ENCODE measurements at regions not wholly inside any gene's neighbourhood (a gene's known extent, or its start where the extent isn't known, plus 50 kb on each side); places are given as distances from the start of the nearest gene placed in this dataset.

DNA sequence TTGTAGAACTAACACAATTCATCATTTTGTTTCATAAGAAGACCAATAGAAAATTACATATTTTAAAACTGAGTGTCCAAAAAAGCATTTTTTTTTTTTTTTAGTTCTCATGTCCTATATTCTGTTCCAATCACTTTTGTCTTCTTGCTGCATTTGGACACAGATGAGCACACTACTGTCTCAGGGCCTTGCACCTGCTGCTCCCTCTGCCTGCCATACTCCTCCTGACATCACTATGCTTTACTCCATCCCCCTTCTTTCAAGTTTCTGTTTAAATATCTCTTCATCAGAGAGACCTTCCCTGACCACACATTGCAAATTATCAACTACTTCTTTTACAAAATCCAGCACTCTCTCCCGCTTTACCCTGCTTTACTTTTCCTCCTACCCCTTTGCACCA, 230.7 kb upstream of the GK2 start:
- H3K36me3 ChIP-seq (ENCODE audit: control insufficient read depth in 4 of 4, insufficient read depth in 4 of 4, low read length in 4 of 4), result no peaks in the 10 kb centered on the region
- no peaks in the 10 kb centered on the region for H3K27me3 ChIP-seq (ENCODE audit: control insufficient read depth in 3 of 3, insufficient read depth in 3 of 3, low read length in 2 of 3)
- no peak for ATAC-seq (ENCODE audit: insufficient read depth, low FRiP score)
- WGBS, 2 donors, result 88 to 95% methylated on average over 1 of the region's 1 CpG
- no peak for DNase-seq
- no peak overlapping the region for H3K4me3 ChIP-seq
- no peak for TF ChIP-seq CTCF (IDR thresholded peaks at IDR 0.05; ENCODE audit: control extremely low read depth, extremely low read depth)
- no peaks in the 10 kb centered on the region for H3K4me1 ChIP-seq (ENCODE audit: control insufficient read depth in 5 of 5, insufficient read depth in 5 of 5, low read length in 5 of 5)
- peaks cover 0 to 4% (median 0%) of the 10 kb centered on the region in 4 donors for H3K9me3 ChIP-seq (ENCODE audit: control insufficient read depth in 4 of 4, insufficient read depth in 3 of 4, low read length in 3 of 4)
- no peak overlapping the region for H3K9ac ChIP-seq (ENCODE audit: insufficient read depth in 1 of 2, low read length in 2 of 2)
- no peak overlapping the region for H3K27ac ChIP-seq (ENCODE audit: low read depth in 1 of 2, low read length in 1 of 2)

DNA sequence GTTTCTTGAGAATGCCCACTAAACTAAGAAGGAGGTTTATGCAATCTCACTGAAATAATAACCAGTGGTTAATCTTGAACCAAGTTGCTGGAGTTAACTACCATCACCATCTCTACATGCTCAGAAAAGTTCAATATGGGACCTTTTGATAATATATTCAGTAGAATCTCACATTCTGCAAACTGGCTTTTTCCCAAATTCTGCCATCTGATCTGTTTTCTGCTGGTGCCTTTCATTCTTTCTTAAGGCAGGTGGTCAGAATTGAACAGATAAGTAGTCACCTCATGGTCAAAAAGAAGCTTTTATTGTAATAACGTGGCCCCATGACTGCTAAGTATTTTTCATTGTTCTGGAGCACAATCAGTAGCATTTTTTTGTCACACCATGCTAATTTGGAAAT, 229.0 kb upstream of the GK2 start:
- Histone ChIP-seq H3K27ac (ENCODE audit: low read depth in 1 of 2, low read length in 1 of 2) (no peak overlapping the region), H3K4me3 (no peak overlapping the region), H3K9me3 (ENCODE audit: control insufficient read depth in 4 of 4, insufficient read depth in 3 of 4, low read length in 3 of 4) (no peaks in the 10 kb centered on the region), H3K27me3 (ENCODE audit: control insufficient read depth in 3 of 3, insufficient read depth in 3 of 3, low read length in 2 of 3) (no peaks in the 10 kb centered on the region), H3K4me1 (ENCODE audit: control insufficient read depth in 5 of 5, insufficient read depth in 5 of 5, low read length in 5 of 5) (no peaks in the 10 kb centered on the region), H3K36me3 (ENCODE audit: control insufficient read depth in 4 of 4, insufficient read depth in 4 of 4, low read length in 4 of 4) (no peaks in the 10 kb centered on the region), H3K9ac (ENCODE audit: insufficient read depth in 1 of 2, low read length in 2 of 2) (no peak overlapping the region)
- TF ChIP-seq CTCF (IDR thresholded peaks at IDR 0.05; ENCODE audit: control extremely low read depth, extremely low read depth), result no peak
- ATAC-seq (ENCODE audit: insufficient read depth, low FRiP score) (no peak), DNase-seq (no peak)
- 88 to 90% methylated on average over 1 of the region's 1 CpG for WGBS, 2 donors

- ATAC-seq (ENCODE audit: insufficient read depth, low FRiP score), result no peak
- DNase-seq, result peak in 1 of 3 donors; percentile 20
- H3K4me3 ChIP-seq, result no peak overlapping the region
- H3K36me3 ChIP-seq (ENCODE audit: control insufficient read depth in 4 of 4, insufficient read depth in 4 of 4, low read length in 4 of 4), result no peaks in the 10 kb centered on the region
- TF ChIP-seq CTCF (IDR thresholded peaks at IDR 0.05; ENCODE audit: control extremely low read depth, extremely low read depth), result no peak
- H3K9me3 ChIP-seq (ENCODE audit: control insufficient read depth in 4 of 4, insufficient read depth in 3 of 4, low read length in 3 of 4), result no peaks in the 10 kb centered on the region
- H3K9ac ChIP-seq (ENCODE audit: insufficient read depth in 1 of 2, low read length in 2 of 2), result no peak overlapping the region
- H3K27ac ChIP-seq (ENCODE audit: low read depth in 1 of 2, low read length in 1 of 2), result no peak overlapping the region
- H3K27me3 ChIP-seq (ENCODE audit: control insufficient read depth in 3 of 3, insufficient read depth in 3 of 3, low read length in 2 of 3), result no peaks in the 10 kb centered on the region
- 84 to 86% methylated on average over 9 of the region's 9 CpGs for WGBS, 2 donors
- H3K4me1 ChIP-seq (ENCODE audit: control insufficient read depth in 5 of 5, insufficient read depth in 5 of 5, low read length in 5 of 5), result no peaks in the 10 kb centered on the region
These were observed 226.1 kb upstream of the GK2 start for GRCh38 chr4:79634111-79634510.

- no peaks in the 10 kb centered on the region for H3K36me3 ChIP-seq (ENCODE audit: control insufficient read depth in 4 of 4, insufficient read depth in 4 of 4, low read length in 4 of 4)
- no peaks in the 10 kb centered on the region for H3K4me1 ChIP-seq (ENCODE audit: control insufficient read depth in 5 of 5, insufficient read depth in 5 of 5, low read length in 5 of 5)
- H3K9ac ChIP-seq (ENCODE audit: insufficient read depth in 1 of 2, low read length in 2 of 2), result no peak overlapping the region
- no peak overlapping the region for H3K27ac ChIP-seq (ENCODE audit: low read depth in 1 of 2, low read length in 1 of 2)
- WGBS, 2 donors, result 96 to 98% methylated on average over 3 of the region's 3 CpGs
- DNase-seq, result no peak
- no peak overlapping the region for H3K4me3 ChIP-seq
- ATAC-seq (ENCODE audit: insufficient read depth, low FRiP score), result no peak
- no peaks in the 10 kb centered on the region for H3K27me3 ChIP-seq (ENCODE audit: control insufficient read depth in 3 of 3, insufficient read depth in 3 of 3, low read length in 2 of 3)
- TF ChIP-seq CTCF (IDR thresholded peaks at IDR 0.05; ENCODE audit: control extremely low read depth, extremely low read depth), result no peak
- no peaks in the 10 kb centered on the region for H3K9me3 ChIP-seq (ENCODE audit: control insufficient read depth in 4 of 4, insufficient read depth in 3 of 4, low read length in 3 of 4)
These were observed 224.1 kb upstream of the GK2 start for GRCh38 chr4:79632114-79632513.

Data from lung (tissue), 11 donors.